Natural killer cell treated with Interleukin-12 subunit alpha and Interleukin-12 subunit beta and Interleukin-15 and Interleukin-18, amount 100 ng/mL, for 72 hours (primary cell): ENCODE measurements at regions not wholly inside any gene's neighbourhood (a gene's known extent, or its start where the extent isn't known, plus 50 kb on each side); places are given as distances from the start of the nearest gene placed in this dataset.

ENCODE experiments used
- ATAC-seq, 2 donors: fragments of 150-1000 bp; cut with Tn5 transposase in 1 of 2; sonication (Bioruptor Pico), chemical (Tn5 transposase) in 1 of 2; 2 replicates each; pipeline ENCODE4 v1.10.0; 2021
- DNase-seq: peaks from one replicate; pipeline ENCODE4 v3.0.0; 2022; ENCODE audit warnings: low spot score
- H3K27ac Mint-ChIP-seq, 2 donors: 1 replicate in 1 of 2; 2 replicates in 1 of 2; pipeline ENCODE4 v1.8.0; 2022; ENCODE audit warnings: mixed read lengths in 2 of 2, mild to moderate bottlenecking in 1 of 2, moderate library complexity in 1 of 2
- H3K27me3 Mint-ChIP-seq, 2 donors: 1 replicate in 1 of 2; 2 replicates in 1 of 2; pipeline ENCODE4 v1.8.0; 2022; ENCODE audit warnings: mixed read lengths in 2 of 2
- H3K36me3 Mint-ChIP-seq: one replicate; pipeline ENCODE4 v1.8.0; 2022; ENCODE audit warnings: mixed read lengths
- H3K4me1 Mint-ChIP-seq, 2 donors: 1 replicate in 1 of 2; 2 replicates in 1 of 2; pipeline ENCODE4 v1.8.0; 2022; ENCODE audit warnings: low read depth in 2 of 2, mixed read lengths in 2 of 2, mild to moderate bottlenecking in 1 of 2
- H3K4me3 Mint-ChIP-seq: one replicate; pipeline ENCODE4 v1.8.0; 2022; ENCODE audit warnings: mixed read lengths
- H3K9me3 Mint-ChIP-seq: 2 replicates; pipeline ENCODE4 v1.8.0; 2022; ENCODE audit warnings: mixed read lengths

DNA sequence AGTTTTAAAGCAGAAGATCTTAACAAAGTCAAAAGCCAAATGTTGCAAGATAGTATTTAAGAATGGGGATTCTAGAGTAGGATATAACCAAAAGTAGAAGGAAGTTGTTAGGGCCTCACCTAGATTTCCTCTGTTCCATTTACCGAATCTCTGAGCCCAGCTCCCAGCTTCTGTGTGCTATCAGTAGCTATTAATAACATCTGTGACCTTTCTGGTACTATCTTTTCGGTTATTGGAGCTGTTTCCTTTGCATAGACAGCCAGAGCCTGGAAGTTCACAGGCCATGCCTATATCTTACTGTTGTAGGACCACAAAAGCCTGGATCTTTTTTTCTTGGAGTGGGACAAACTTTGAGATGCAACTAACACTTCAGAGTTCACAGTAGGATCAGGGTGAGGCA lies 244.2 kb downstream of the PPP1R2C start:
- DNase-seq = no peak
- Mint-ChIP-seq H3K9me3 (peaks cover 2% of the 10 kb centered on the region), H3K4me1 (peaks cover 14 to 17% of the 10 kb centered on the region in 2 donors), H3K27ac (no peak overlapping the region), H3K36me3 (peaks cover 4% of the 10 kb centered on the region), H3K27me3 (peaks cover 0 to 7% of the 10 kb centered on the region in 2 donors), H3K4me3 (no peak overlapping the region)
- ATAC-seq = no peak

DNA sequence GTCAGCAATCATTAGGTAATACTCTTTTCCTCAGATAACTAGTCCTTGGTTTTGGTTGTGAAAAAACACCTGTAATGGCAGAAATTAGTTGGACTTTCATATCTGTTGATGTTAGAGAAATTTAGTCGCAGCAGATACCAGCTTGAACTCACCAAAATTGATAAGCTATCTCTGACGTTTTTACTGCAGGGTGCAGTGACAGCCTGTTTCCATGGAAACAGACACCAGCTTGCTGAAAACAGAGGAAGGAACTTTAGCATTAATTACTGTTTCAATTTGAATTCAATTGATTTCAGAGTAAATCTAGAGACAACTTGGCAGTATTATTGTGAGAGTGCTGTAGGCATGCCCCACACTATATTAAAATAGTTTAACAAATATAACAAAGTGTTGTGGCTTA lies 246.5 kb downstream of the PPP1R2C start:
- peaks cover 4% of the 10 kb centered on the region for H3K36me3 Mint-ChIP-seq
- H3K27me3 Mint-ChIP-seq = peaks cover 0 to 5% of the 10 kb centered on the region in 2 donors
- ATAC-seq = no peak
- no peak overlapping the region for H3K27ac Mint-ChIP-seq
- no peaks in the 10 kb centered on the region for H3K9me3 Mint-ChIP-seq
- peaks cover 7 to 13% of the 10 kb centered on the region in 2 donors for H3K4me1 Mint-ChIP-seq
- H3K4me3 Mint-ChIP-seq = no peak overlapping the region
- DNase-seq = no peak

DNA sequence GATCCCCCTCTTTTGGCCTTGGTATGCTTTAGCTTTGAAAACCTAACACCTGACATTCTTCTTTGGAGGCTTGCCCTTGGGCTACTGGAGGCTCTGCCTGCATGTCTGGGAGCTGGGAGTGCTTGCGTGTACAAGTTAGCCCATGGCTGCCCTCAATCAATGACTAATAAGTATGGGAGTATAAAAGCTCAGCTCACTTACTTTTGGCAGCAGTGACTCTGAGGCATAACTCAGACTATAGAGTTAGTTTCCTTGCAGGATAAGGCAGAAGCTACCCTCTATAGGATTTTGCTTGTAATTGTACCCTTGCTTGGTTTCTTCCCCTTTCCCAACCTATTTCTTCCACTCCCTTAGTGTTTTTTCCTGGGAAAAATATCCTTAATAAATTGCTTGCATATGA lies 247.9 kb downstream of the PPP1R2C start:
- ATAC-seq (no peak), DNase-seq (no peak)
- no peak overlapping the region for H3K27ac Mint-ChIP-seq
- no peak overlapping the region for H3K4me3 Mint-ChIP-seq
- H3K36me3 Mint-ChIP-seq = peaks cover 4% of the 10 kb centered on the region
- H3K4me1 Mint-ChIP-seq = peaks cover 7 to 8% of the 10 kb centered on the region in 2 donors
- H3K9me3 Mint-ChIP-seq = no peaks in the 10 kb centered on the region
- peaks cover 0 to 5% of the 10 kb centered on the region in 2 donors for H3K27me3 Mint-ChIP-seq

DNA sequence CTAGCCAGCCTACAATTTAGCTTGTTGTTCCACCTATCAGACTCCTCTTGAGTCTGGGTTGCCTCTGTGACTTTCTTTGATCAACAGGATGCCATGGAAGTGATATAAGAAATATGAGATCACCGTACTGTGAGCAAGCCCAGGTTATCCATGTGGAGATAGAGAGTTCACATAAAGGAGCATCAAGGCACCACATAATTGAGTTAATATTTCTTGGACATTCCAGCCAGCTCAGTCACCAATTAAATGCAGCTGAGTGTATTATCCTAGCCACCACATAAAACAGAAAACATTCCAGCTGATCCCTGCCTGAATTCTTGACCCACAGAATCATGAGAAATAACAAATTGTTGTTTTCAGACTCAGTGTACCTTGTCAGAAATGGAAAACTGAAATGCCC lies 253.6 kb downstream of the PPP1R2C start:
- no peak overlapping the region for H3K27ac Mint-ChIP-seq

DNA sequence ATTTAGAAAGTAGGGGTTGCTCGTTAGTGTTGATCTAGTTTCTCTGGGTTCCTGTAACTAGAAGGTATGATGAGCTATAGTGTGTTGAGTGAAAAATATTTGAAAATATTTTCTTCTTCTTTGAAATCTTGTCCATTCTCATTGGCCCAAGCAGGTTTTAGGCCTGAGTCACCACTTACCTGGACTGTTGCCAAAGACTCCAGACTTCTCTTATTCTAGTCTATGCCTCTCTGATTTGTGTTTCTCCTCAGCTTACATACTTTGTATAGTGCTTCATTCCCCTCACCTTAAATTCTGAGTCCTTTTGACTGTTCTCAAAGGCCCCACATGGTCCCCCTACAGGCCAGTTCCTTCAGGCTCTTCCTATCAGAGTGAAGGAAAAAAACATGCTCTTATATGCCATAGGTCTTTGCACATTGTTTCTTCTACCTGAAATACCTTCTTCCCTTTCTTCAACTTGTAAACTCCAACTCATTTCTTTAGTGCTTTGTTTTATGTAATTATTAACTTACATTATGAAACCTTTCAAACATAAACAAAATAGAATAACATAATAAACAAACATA lies 258.2 kb downstream of the PPP1R2C start:
- H3K4me3 Mint-ChIP-seq = no peak overlapping the region
- H3K9me3 Mint-ChIP-seq = no peaks in the 10 kb centered on the region
- ATAC-seq (no peak), DNase-seq (no peak)
- peaks cover 0 to 2% of the 10 kb centered on the region in 2 donors for H3K27me3 Mint-ChIP-seq
- no peaks in the 10 kb centered on the region for H3K36me3 Mint-ChIP-seq
- H3K27ac Mint-ChIP-seq = no peak overlapping the region
- no peaks in the 10 kb centered on the region for H3K4me1 Mint-ChIP-seq

More for the DNA sequence above, 253.6 kb downstream of the PPP1R2C start:
- H3K9me3 Mint-ChIP-seq = no peaks in the 10 kb centered on the region
- ATAC-seq (no peak), DNase-seq (no peak)
- H3K4me1 Mint-ChIP-seq = no peaks in the 10 kb centered on the region
- H3K27me3 Mint-ChIP-seq = peaks cover 0 to 4% of the 10 kb centered on the region in 2 donors
- H3K36me3 Mint-ChIP-seq = peaks cover 4% of the 10 kb centered on the region
- H3K4me3 Mint-ChIP-seq = no peak overlapping the region

DNA sequence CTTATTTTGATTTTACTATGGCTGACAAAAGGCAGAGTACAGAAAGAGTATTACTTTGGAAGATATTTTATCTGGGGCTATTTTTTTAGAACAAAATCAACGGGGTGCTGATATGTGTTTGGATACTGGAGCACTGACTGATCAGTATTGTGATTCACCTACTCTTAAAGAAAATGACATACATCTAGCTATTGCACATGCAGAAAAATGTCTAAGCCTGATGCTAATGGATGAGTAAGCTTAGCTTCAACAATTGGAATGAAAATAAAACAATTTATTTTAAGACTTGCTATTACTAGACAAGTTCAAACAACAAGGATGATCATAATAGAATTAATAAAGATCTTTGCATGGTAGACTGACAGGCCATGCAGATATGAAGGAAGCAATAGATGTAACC lies 262.0 kb downstream of the PPP1R2C start:
- Mint-ChIP-seq H3K4me1 (no peaks in the 10 kb centered on the region), H3K36me3 (no peaks in the 10 kb centered on the region), H3K9me3 (no peaks in the 10 kb centered on the region), H3K27me3 (no peaks in the 10 kb centered on the region), H3K27ac (no peak overlapping the region), H3K4me3 (no peak overlapping the region)
- DNase-seq = no peak
- ATAC-seq = no peak

DNA sequence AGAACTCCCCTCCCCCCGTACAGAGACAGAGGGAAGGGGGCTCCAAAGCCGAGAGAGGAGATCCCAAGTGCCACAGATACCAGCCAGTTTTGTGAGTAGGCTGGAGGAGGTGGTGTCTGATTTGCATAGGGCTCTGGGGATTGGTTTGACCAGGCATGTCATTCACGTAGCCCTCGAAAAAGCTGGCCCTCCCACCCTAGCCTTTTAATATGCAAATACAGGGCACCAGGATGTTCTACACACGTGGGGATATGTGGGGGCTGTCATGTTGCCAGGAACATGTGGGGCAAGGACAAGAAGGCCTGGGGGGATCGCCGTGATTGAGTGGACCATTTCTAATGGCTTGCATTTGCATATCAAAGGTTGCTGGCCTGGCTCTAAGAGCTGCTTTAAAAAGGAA lies 272.9 kb downstream of the PPP1R2C start:
- peaks cover 19% of the 10 kb centered on the region for H3K36me3 Mint-ChIP-seq
- no peak overlapping the region for H3K27ac Mint-ChIP-seq
- peaks cover 0 to 16% of the 10 kb centered on the region in 2 donors for H3K27me3 Mint-ChIP-seq
- H3K4me1 Mint-ChIP-seq = no peaks in the 10 kb centered on the region
- no peak overlapping the region for H3K4me3 Mint-ChIP-seq
- DNase-seq (no peak), ATAC-seq (no peak)
- peaks cover 9% of the 10 kb centered on the region for H3K9me3 Mint-ChIP-seq

DNA sequence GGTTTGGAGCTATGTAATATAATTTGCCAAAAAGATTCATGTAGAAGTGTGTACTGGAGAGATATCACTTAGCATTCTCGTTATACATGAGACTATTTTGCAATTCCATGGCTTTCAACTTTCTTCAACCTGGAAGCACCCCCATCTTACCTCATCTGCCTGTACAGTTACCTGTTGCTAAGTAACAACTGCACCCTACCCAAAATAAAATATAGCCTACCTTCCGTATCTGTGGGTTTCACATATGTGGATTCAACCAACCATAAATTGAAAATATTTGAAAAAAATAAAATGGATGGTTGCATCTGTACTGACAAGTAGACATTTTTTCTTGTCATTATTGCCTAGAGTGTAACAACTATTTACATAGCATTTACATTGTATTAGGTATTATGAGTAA lies 278.3 kb downstream of the PPP1R2C start:
- Mint-ChIP-seq H3K9me3 (no peaks in the 10 kb centered on the region), H3K27ac (no peak overlapping the region), H3K4me3 (no peak overlapping the region), H3K27me3 (peaks cover 0 to 13% of the 10 kb centered on the region in 2 donors), H3K4me1 (no peaks in the 10 kb centered on the region), H3K36me3 (no peaks in the 10 kb centered on the region)
- no peak for DNase-seq
- no peak for ATAC-seq

DNA sequence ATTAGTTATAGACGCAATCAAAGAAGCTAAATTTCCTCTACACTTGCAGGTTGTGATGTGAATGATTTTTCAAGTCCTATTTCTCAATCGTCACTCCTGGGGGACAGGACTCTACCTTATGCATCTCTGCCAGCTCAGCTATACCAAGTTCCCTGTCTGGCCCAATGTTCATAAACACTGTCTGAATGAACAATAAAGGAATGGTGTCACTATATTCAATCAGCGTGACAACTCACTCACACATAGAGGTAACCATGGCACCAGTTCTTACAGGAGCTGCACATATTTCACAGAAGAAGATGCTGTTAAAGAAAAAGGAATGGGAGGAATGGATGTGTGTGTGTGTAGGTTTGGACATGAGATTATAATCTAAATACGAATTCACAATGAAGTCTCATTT lies 280.6 kb downstream of the PPP1R2C start:
- no peaks in the 10 kb centered on the region for H3K9me3 Mint-ChIP-seq
- ATAC-seq = no peak

DNA sequence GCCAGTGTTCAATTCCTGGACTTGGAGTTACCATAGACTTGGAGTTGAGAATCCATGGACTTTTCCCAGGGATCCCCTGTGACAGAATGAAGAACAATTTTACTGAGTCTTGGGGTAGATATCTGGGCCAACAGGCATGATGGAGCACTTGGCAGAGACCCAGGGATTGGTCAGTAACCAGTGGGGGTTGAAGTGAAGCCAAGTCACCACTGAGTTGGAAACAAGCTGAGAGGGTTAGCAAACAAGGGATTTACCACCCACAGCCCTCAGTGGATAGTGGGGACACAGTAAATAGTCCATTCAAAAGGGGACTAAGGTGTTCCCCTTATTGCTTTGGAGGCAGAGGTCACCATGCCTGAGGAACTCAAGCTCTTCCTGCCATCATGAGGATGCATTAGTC lies 281.7 kb downstream of the PPP1R2C start:
- ATAC-seq (no peak), DNase-seq (no peak)
- H3K36me3 Mint-ChIP-seq = no peaks in the 10 kb centered on the region
- peaks cover 0 to 7% of the 10 kb centered on the region in 2 donors for H3K27me3 Mint-ChIP-seq
- no peaks in the 10 kb centered on the region for H3K9me3 Mint-ChIP-seq
- no peak overlapping the region for H3K27ac Mint-ChIP-seq
- H3K4me1 Mint-ChIP-seq = no peaks in the 10 kb centered on the region
- no peak overlapping the region for H3K4me3 Mint-ChIP-seq

More for the DNA sequence above, 280.6 kb downstream of the PPP1R2C start:
- DNase-seq = no peak
- Mint-ChIP-seq H3K27ac (no peak overlapping the region), H3K4me1 (no peaks in the 10 kb centered on the region), H3K36me3 (no peaks in the 10 kb centered on the region), H3K4me3 (no peak overlapping the region), H3K27me3 (peaks cover 0 to 12% of the 10 kb centered on the region in 2 donors)

DNA sequence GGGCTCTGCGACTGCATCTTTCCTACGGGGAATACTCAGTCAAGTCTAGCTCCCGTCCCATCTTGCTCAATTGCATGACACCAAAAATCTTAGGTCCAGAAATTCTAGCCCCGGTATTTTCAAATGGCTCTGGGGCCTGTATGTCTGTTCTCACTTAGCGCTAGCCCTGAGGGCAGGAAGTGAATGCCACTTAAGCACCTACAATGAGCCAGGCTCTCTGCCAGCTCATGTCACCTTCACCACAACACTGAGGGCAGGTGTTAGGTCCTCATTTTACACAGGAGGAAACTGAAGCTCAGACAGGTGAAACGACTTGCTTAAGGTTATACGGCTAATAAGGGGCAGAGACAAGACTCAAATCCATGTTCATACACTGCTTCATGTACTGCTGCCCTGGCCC lies 282.8 kb downstream of the PPP1R2C start:
- ATAC-seq = no peak
- Mint-ChIP-seq H3K27me3 (peaks cover 0 to 7% of the 10 kb centered on the region in 2 donors), H3K4me1 (no peaks in the 10 kb centered on the region), H3K4me3 (no peak overlapping the region), H3K27ac (no peak overlapping the region), H3K36me3 (no peaks in the 10 kb centered on the region), H3K9me3 (no peaks in the 10 kb centered on the region)
- no peak for DNase-seq

DNA sequence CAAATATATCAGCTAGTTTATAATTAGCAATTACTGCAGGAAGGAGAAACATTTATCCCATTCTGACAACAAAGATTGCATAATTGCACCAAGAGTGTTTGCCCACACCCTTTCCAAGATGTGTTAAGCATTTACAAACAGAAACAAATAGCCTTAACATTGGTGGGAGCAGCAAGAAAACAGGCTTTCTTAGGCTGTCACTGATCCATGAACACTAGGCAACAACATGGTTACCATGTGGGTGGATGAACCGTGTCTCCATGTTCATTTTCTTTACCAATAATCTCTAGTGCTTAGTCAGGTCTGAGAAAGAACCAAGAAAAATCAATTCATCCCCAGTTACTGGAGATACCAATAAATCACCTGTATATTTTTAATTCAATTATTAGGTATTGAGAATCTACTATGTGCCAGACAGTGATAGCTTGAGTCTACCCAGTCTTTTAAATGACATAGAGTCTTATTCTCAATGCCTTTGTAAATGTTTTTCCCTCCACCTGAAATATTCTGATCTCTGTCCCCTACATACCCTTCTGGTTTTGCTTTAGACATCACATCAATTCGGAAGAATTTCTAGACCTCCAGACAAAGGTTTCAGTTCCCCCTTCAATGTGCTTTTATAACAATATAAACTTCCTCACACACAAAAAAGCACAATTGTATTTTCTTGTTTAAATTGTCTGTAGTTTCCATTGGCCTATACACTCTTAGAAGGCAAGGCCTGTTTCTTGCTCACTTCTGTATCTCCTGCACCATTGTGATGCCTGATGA lies 286.6 kb downstream of the PPP1R2C start:
- no peak for DNase-seq
- H3K36me3 Mint-ChIP-seq = no peaks in the 10 kb centered on the region

DNA sequence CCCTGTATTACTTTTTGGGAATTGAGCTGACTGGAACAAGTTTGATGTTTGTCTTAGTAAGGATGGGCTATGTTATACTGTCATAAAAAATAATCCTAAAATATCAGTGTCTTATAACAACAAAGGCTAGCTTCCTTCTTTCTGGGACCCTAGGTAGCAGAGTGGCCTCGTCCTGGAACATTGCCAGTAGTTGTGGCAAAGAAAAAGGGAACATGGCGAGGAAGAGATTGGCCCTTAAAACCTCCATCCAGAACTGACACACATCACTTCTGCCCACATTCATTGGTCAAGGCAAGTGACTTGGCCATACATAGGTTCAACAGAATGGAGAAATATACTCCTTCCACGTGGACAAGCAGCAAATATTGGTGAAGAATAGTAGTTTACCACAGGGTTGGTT lies 287.9 kb downstream of the PPP1R2C start:
- Mint-ChIP-seq H3K27me3 (peaks cover 0 to 8% of the 10 kb centered on the region in 2 donors), H3K4me1 (no peaks in the 10 kb centered on the region)
- no peak for ATAC-seq

More for the DNA sequence above, 286.6 kb downstream of the PPP1R2C start:
- no peak for ATAC-seq
- Mint-ChIP-seq H3K4me3 (no peak overlapping the region), H3K27me3 (peaks cover 0 to 6% of the 10 kb centered on the region in 2 donors), H3K4me1 (no peaks in the 10 kb centered on the region), H3K27ac (no peak overlapping the region), H3K9me3 (no peaks in the 10 kb centered on the region)

DNA sequence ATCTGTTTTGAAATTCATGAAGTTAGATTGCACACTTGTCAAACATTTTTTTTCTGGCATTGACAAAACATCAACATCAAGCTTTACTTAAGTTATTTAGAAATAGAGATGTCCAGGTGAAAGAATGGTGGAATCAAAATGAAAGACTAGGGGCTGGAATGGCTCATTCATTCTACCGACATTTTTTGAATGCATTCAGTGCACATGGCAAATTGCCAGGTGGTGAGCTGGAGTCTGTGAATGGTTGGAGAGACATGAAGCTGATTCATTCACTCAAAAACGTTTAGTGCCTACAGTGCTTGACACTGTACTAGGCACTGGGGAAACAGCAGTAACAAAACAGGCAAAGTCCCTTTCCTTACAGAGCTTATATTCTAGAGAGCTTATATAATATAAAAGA lies 292.4 kb downstream of the PPP1R2C start:
- H3K27me3 Mint-ChIP-seq = peaks cover 0 to 14% of the 10 kb centered on the region in 2 donors
- no peak overlapping the region for H3K4me3 Mint-ChIP-seq
- H3K4me1 Mint-ChIP-seq = peaks cover 0 to 3% of the 10 kb centered on the region in 2 donors
- no peak for DNase-seq
- H3K9me3 Mint-ChIP-seq = peaks cover 3% of the 10 kb centered on the region
- no peak for ATAC-seq
- no peak overlapping the region for H3K27ac Mint-ChIP-seq
- no peaks in the 10 kb centered on the region for H3K36me3 Mint-ChIP-seq

More for the DNA sequence above, 287.9 kb downstream of the PPP1R2C start:
- DNase-seq = no peak
- Mint-ChIP-seq H3K27ac (no peak overlapping the region), H3K4me3 (no peak overlapping the region), H3K9me3 (no peaks in the 10 kb centered on the region), H3K36me3 (no peaks in the 10 kb centered on the region)
